Thoracic aorta (tissue), 2 donors: ENCODE measurements at regions not wholly inside any gene's neighbourhood (a gene's known extent, or its start where the extent isn't known, plus 50 kb on each side); places are given as distances from the start of the nearest gene placed in this dataset.

ENCODE experiments used
- ATAC-seq: fragments of 150-250 bp; one replicate; pipeline ENCODE4 v1.8.0; 2017; ENCODE audit warnings: low read depth; ENCODE audit not compliant: insufficient number of reproducible peaks, low FRiP score
- DNase-seq: peaks from one replicate; pipeline ENCODE4 v3.0.0-alpha.2; 2020; ENCODE audit warnings: low spot score
- H3K27ac ChIP-seq, 2 donors: fragments of 200-600 bp; sonication (generic); 1 replicate in 1 of 2; 2 replicates in 1 of 2; pipeline ENCODE4 v1.5.1; 2016; ENCODE audit warnings: mild to moderate bottlenecking in 2 of 2, moderate library complexity in 2 of 2
- H3K27me3 ChIP-seq: fragments of 200-600 bp; sonication (generic); replicated peaks from 2 replicates; pipeline ENCODE4 v1.6.0; 2016; ENCODE audit warnings: mild to moderate bottlenecking; ENCODE audit not compliant: insufficient read depth
- H3K36me3 ChIP-seq: fragments of 200-600 bp; sonication (generic); one replicate; pipeline ENCODE4 v1.5.1; 2016
- H3K4me1 ChIP-seq, 2 donors: fragments of 200-600 bp; sonication (generic); 1 replicate in 1 of 2; 2 replicates in 1 of 2; pipeline versions ENCODE4 v1.5.1 to v1.6.0; 2016; ENCODE audit warnings: low read depth in 2 of 2, mild to moderate bottlenecking in 1 of 2; ENCODE audit not compliant: control insufficient read depth in 1 of 2
- H3K4me3 ChIP-seq: fragments of 200-600 bp; sonication (generic); 2 replicates; pipeline ENCODE4 v1.5.1; 2016; ENCODE audit warnings: mild to moderate bottlenecking
- H3K9me3 ChIP-seq: fragments of 200-600 bp; sonication (generic); 2 replicates; pipeline ENCODE4 v1.5.1; 2016
- CTCF ChIP-seq: fragments of 200-600 bp; sonication (generic); IDR thresholded peaks from one replicate; pipeline ENCODE4 v1.5.1; 2019; ENCODE audit warnings: antibody characterized with exemption

GRCh38 chr9:134519375-134520070 lies 122.1 kb upstream of the COL5A1 start:
- H3K36me3 ChIP-seq, result no peaks in the 10 kb centered on the region
- no peak for DNase-seq
- no peaks in the 10 kb centered on the region for H3K9me3 ChIP-seq
- H3K4me1 ChIP-seq, result no peaks in the 10 kb centered on the region
- H3K27ac ChIP-seq, result no peak overlapping the region
- no peaks in the 10 kb centered on the region for H3K27me3 ChIP-seq
- no peak overlapping the region for H3K4me3 ChIP-seq
- ATAC-seq, result no peak
- no peak for TF ChIP-seq CTCF

- Histone ChIP-seq H3K4me3 (no peak overlapping the region), H3K27me3 (no peaks in the 10 kb centered on the region), H3K4me1 (no peaks in the 10 kb centered on the region), H3K9me3 (no peaks in the 10 kb centered on the region), H3K27ac (no peak overlapping the region), H3K36me3 (no peaks in the 10 kb centered on the region)
- no peak for DNase-seq
- ATAC-seq, result no peak
- TF ChIP-seq CTCF, result no peak
Measured at GRCh38 chr9:134521817-134522501, 119.6 kb upstream of the COL5A1 start.

GRCh38 chr9:134522502-134522848 lies 119.1 kb upstream of the COL5A1 start:
- H3K4me1 ChIP-seq, result no peaks in the 10 kb centered on the region
- no peaks in the 10 kb centered on the region for H3K27me3 ChIP-seq
- no peaks in the 10 kb centered on the region for H3K9me3 ChIP-seq
- H3K36me3 ChIP-seq, result no peaks in the 10 kb centered on the region
- H3K4me3 ChIP-seq, result no peak overlapping the region
- H3K27ac ChIP-seq, result no peak overlapping the region
- no peak for ATAC-seq
- no peak for TF ChIP-seq CTCF
- no peak for DNase-seq

GRCh38 chr9:134522976-134523375 lies 118.6 kb upstream of the COL5A1 start:
- Histone ChIP-seq H3K27ac (no peak overlapping the region), H3K36me3 (no peaks in the 10 kb centered on the region), H3K4me1 (no peaks in the 10 kb centered on the region), H3K27me3 (no peaks in the 10 kb centered on the region), H3K4me3 (no peak overlapping the region), H3K9me3 (no peaks in the 10 kb centered on the region)
- no peak for ATAC-seq
- no peak for DNase-seq
- no peak for TF ChIP-seq CTCF

GRCh38 chr9:134525070-134525815 lies 116.4 kb upstream of the COL5A1 start:
- H3K27ac ChIP-seq, result no peak overlapping the region
- H3K9me3 ChIP-seq, result peaks cover 6% of the 10 kb centered on the region
- no peaks in the 10 kb centered on the region for H3K27me3 ChIP-seq
- no peak for TF ChIP-seq CTCF
- no peaks in the 10 kb centered on the region for H3K36me3 ChIP-seq
- H3K4me1 ChIP-seq, result no peaks in the 10 kb centered on the region
- H3K4me3 ChIP-seq, result no peak overlapping the region
- no peak for DNase-seq
- ATAC-seq, result no peak
